Stimulated activated CD4-positive, alpha-beta T cell treated with anti-CD3 and anti-CD28 coated beads, TNF-alpha, amount 100 ng/mL, for 24 hours (primary cell): ENCODE measurements at regions not wholly inside any gene's neighbourhood (a gene's known extent, or its start where the extent isn't known, plus 50 kb on each side); places are given as distances from the start of the nearest gene placed in this dataset.
"Not testable (repeated sequence)": the region's sequence is repeated elsewhere in the genome, so short reads cannot be mapped to it uniquely, and the experiment has no call there.

ENCODE experiments used
- DNase-seq, 3 experiments: peaks; one replicate each; pipeline ENCODE4 v3.0.0-alpha.2; 2020; ENCODE audit warnings: low read depth in 3 of 3

GRCh38 chr7:54115028-54115763, 427.0 kb upstream of the VSTM2A start:
- no peak for DNase-seq

DNA sequence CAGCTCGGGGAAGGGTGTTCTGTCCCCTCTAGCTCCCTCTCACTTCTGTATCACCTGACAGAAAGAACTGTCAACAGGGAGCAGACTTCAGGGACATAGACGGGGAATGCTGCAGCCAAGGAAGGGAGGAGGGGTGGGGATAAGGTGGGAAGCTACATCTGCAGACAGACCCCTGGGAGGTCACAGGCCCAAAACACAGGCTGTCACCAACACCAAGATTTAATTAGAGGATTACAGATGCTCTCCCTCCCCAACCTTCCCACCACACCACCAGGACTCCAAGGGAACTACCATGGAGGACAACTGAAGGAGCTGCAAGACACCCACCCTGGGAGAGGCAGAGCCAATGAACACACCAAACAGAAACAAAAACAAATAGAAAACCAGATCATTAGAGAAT, 425.2 kb upstream of the VSTM2A start:
- no peak for DNase-seq

GRCh38 chr7:54129035-54129434, 413.1 kb upstream of the VSTM2A start:
- no peak for DNase-seq

GRCh38 chr7:54141576-54141975, 400.6 kb upstream of the VSTM2A start:
- DNase-seq: no peak

- DNase-seq: no peak
Observed at GRCh38 chr7:54145716-54146115, 396.5 kb upstream of the VSTM2A start.

DNA sequence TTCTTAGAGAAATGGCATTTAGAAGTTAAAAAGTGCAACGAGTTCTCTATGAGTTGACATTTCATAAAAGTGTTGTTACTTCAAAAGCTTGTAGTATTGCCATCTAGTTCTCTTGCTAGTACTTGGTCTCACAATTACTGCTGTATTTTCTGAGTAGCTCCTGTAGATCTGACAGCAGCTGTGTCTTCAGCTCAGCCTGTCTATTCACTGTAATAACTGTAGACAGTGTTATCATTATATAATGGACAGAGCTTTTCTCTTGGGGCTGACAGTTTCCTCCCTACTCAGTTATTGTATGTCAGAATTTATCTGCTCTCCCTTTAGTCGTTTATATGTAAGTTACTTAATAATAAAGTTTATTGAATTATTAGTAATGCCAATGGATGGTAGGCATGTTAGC, 388.7 kb upstream of the VSTM2A start:
- DNase-seq: no peak

GRCh38 chr7:54159088-54159487, 383.1 kb upstream of the VSTM2A start:
- DNase-seq: no peak

GRCh38 chr7:54161621-54162020, 380.6 kb upstream of the VSTM2A start:
- DNase-seq: no peak

DNA sequence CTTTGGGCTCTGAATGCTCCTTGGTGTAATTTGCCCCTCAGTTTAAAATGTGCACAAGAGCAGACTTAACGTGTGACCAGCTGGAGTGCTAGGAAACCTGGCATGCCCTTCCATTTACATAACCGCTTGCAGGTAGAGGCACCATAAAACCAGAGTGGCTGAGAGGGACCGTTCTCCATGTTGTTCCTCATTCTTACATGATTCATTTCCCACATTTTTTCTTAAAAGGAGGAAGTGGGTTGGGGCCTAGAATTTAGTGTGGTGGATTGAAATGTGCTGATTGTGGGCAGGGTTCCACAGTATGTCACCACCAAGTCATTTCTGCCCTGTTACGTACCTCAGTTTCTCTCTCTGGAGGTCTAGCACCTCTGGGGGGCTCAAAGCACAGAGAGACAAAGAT, 375.8 kb upstream of the VSTM2A start:
- DNase-seq: no peak

DNA sequence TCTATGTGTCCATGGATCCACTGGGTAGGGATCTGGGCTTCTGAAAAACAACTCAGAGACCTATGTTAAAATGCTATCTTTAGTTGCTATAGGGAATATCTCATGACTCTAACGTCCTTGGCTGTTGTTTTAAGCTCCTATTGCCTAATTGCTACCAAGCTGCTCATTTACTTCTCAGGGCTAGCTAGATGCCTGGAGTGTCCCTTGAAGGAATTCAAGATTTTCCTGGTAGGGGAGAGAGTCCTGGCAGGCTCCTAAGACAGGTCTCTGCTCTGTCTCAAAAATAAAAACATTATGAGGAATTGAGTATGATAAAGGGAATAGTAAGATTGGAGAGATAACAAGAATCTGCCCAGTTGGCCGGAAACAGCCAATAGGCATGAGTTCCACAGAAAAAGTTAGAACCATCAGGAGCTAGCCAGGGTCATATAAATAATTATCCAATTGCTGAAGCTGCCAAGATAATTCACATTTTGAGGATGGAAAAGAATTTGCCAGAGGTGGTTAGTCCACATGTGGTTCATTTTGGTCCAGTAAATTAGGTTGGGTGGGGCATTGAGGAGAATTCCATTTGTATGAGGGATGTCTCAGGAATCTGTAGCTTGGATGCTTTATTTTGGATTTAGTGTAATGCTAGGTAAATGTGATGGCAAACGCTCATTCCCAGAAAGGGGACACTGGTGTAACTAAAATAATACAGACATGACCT, 362.7 kb upstream of the VSTM2A start:
- DNase-seq: no peak

DNA sequence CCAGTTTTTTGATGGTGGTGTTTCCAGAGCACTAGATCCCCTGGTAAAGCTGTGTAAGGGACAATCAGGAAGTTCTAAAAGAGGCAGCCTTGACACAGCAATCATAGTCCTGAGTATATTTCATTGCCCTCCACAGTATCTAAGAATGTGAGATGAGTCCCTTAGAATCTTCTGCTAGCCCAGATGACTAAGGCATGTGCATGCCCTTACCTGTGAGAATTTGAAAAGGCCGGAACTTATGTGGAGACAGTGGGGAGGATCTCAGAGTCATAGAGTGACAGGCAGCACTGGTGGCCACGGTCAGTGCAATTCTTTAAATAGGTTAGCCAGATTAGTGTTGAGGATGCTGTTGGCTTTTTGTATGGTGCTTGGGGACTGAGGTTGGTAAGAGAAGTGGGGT, 361.4 kb upstream of the VSTM2A start:
- DNase-seq: no peak

- no peak for DNase-seq
Observed at GRCh38 chr7:54183055-54183454, 359.1 kb upstream of the VSTM2A start.

- DNase-seq: no peak
Observed at GRCh38 chr7:54186336-54186735, 355.8 kb upstream of the VSTM2A start.

GRCh38 chr7:54187886-54188685, 354.1 kb upstream of the VSTM2A start:
- DNase-seq: no peak

DNA sequence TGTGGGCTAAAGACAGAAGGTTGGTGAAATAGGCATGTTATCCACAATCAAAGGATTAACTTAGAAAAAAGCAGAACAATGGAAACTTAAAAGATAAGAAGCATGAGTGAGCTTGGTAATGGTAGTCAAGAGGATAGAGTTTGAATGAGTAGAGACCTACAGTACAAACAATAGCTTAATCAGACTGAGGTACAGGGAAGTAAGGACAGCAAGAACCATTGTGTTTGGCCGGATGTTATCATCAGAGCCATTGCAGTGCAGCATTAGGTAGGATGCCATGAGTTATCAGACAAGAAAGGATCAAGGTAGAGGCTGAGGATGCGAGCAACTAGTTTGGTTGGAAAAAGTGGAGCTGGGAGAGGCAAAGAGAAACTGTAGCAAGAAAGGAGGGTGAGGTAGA, 353.3 kb upstream of the VSTM2A start:
- DNase-seq: no peak

DNA sequence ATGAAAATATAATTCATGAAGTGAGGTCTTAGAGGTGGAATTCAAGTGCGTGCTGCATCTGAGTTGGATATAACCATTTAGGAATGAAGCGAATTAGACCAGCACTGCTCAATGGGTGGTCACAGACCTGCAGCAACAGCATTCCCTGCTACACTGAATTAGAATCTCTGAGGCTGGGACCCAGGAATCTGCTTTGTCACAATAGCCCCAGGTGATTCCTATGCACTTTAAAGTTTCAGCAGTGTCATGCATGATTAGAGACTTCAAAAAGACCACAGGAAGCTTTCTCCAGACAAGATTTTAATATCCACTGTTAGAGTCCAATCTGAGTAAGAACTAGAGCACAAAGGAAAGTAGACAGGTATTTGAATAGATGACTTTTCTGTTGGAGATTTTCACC, 352.8 kb upstream of the VSTM2A start:
- no peak for DNase-seq

- DNase-seq: no peak
Observed at GRCh38 chr7:54201501-54201900, 340.7 kb upstream of the VSTM2A start.

DNA sequence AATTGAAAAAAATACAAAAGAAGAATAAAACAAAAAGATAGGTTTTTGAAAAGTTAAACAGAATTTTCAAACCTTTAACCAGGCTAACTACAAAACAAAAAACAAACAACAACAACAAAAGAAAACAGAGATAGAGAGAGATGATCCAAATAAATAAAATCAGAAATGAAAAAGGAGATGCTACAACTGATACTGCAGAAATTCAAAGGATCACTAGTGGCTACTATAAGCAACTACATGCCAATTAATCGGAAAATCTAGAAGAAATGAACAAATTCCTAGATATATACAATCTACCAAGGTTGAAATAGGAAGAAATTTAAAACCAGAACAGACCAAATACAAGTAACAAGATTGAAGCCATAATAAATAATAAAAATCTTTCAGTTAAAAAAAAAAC, 326.8 kb upstream of the VSTM2A start:
- no peak for DNase-seq

- DNase-seq: not testable (repeated sequence)
Observed at GRCh38 chr7:54226030-54226429, 316.1 kb upstream of the VSTM2A start.

GRCh38 chr7:54242776-54243175, 299.4 kb upstream of the VSTM2A start:
- DNase-seq: no peak

DNA sequence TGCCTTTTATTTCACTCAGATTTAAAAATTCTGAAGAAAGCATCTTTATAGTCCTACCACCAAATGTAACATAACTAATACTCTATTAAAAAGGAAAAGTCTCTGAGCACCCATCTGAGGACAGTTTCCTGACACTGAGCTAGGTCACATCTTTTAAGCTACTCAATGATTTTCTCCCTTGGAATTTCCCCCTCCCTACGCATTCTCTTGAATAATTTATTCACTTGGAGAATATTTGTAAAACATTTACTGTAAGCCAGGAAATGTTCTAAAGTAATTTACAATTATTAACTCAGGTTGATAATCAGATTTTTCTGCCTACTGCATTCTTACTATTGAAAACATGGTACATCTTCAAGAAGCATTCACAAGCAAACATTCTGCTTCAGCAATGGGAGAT, 297.2 kb upstream of the VSTM2A start:
- DNase-seq: no peak

DNA sequence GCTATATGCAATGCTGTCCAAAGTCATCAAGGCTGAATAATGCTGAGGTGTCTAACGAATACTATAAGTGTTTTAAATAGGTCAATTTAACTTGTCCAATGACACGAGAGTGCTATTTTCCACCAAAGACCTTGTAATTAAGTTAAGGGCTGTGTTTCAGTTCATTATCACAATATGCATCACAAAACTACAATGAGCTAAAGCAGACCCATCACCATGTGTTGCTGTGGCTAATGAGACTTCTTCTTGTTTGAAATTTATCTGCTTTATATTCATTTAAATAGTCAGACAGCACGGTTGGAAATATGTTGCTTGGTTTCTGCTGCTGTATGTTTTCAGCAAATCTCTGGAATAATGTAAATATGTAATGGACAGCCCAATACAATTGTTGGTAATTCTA, 292.5 kb upstream of the VSTM2A start:
- DNase-seq: no peak
